Muscle of arm (tissue), 1 donor: ENCODE measurements at regions not wholly inside any gene's neighbourhood (a gene's known extent, or its start where the extent isn't known, plus 50 kb on each side); places are given as distances from the start of the nearest gene placed in this dataset.

Experiments used
- DNase-seq: peaks from one replicate; pipeline ENCODE4 v3.0.0-alpha.2; 2013

GRCh38 chr3:15952543-15953175, 154.9 kb upstream of the ANKRD28 start:
- no peak for DNase-seq

- no peak for DNase-seq
Measured at GRCh38 chr3:15953841-15954240, 156.1 kb upstream of the ANKRD28 start.

DNA sequence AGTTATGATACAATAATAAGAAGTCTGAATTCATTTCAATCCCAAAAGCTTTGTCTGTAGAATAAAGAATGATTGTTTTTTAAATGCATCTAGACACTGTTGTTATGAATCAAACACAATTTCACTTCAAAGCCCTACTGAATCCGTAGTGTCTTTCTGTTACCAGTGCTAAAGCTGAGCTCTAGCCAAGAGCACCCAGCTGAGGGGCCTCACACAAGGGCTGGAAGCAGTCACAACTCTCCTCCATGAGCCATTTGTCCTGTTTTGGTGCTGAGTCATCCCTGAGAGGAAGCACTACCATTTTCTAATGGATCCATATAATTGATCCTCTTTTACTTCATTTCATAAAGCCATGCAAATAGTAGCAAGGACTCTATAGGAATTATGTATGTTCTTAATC, 158.2 kb upstream of the ANKRD28 start:
- no peak for DNase-seq

DNA sequence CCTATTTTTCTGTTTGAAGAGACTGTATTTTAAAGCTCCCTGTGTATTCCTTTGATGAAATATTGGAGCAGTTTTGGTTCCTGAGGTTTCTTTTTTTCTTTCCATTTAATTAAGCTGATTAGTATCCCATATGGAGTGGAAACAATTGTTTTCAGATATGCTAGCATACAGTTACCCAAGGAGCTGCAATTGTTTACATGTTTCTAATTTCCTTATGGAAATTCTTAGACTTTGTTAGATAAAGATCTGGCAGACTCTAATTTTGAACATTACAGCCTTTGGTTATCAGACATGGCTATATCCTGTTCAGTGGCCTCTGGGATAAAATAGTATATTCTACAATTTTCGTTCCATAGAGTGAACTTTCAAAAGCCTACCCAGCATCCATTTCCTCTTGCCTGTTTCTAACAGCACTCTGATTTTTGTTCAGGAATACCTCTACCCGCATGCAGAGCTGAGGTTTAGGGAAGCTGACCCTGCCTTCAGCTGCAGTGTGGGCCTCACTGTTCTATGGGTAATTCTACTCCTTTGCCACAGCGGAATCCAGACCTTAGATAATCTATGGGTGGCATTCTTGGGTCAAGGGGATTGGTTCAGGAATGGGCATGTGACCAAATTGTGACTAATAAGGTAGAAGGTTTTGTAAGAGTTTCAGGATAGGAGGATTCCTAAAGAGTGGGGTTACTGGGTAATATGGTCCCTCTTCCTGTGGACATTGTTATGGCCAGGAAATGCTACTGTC, 161.1 kb upstream of the ANKRD28 start:
- DNase-seq = no peak

DNA sequence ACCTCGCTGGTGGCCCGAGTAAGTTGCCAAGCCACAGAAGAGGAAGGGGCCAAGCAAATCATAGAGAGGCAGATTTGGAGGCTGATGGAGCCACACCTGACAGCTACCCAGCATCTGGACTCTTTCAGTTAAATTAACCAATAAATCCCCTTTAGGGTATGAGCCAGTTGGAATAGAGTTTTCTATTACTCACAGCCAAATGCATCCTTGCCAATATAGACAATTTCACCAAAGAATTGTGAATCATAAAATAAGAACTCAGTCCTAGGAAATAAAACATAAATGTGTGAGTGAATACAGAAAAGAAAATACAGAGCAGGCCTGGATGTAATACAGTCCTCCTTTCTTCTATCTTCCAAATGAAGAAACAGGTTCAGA, 161.6 kb upstream of the ANKRD28 start:
- no peak for DNase-seq

DNA sequence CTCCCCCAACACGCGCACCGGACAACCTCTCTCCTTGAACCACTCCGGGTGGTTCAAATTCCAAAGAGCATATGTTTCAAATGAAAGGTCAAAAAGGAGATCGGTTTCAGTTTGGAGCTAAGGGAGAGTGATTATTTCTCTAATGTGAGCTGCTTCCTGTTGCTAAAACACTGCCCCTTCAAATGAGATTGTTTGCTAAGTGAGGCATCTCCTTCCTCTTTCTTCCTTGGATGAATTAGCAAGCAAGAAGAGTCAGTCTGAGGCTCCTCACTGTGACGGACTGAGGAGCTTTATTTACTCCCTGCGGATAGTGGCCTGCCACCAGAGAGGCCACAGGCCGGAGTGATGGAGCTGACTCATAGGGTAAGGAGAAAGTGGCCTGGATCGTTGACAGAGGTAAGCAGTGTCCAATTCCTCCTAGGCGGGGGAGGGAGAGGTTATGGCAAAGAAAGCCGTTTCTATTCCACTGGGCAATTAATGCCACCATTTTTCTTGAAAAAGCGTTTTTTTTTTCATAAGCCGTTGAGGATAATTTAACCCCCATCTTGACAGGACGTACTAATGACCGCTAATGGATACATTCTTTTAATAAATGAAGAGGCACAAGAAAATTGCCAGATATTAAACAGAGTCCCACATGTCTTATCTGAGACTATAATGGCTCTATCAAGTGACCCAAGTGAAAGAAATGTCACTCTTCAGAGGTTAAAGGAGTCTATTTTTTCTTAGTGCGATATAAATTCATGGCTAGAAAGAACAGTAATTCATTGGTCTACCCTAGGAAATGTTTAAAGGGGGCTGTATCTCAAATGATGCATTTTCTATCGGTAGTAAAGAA, 167.0 kb upstream of the ANKRD28 start:
- DNase-seq = peak; percentile 13

- DNase-seq = no peak
Measured at GRCh38 chr3:15967577-15967976, 169.8 kb upstream of the ANKRD28 start.

- no peak for DNase-seq
Measured at GRCh38 chr3:15969874-15970640, 172.3 kb upstream of the ANKRD28 start.

DNA sequence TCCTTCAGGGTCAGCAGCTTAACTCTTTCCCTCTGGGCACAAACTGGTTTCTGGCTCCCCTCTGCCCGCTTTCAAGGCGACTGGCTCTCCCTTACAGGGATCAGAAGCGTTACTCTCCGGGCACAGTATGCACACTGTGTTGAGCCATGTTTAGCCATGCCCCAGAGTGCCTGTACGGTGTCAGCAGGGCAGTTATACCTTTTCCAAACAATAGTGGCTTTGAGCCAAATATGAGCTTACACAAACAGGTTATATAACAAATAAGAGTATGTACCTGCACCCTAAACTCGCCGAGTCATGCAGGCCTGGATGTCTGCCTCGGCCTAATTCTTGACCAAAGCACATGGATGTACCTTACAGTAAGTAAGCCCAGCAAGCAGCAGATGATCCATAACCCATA, 175.6 kb upstream of the ANKRD28 start:
- DNase-seq = no peak

DNA sequence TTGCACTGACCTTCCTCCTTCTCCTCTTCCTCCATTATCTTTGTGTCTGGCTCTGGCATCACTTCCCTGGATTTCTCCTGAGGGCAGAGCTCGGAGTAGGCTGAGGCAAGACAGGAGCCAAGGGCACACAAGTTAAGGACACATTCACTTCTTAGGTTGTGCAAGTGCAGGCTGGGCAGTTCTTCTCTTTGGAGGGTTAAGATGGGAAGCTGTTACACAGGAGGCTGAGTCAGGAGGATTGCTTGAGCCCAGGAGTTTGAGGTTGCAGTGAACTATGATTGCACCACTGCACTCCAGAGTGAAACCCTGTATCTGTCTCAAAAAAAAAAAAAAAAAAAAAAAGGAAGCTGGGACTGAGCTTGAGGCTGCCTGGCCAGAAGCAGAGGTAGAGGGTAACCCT, 176.2 kb upstream of the ANKRD28 start:
- DNase-seq = no peak

- no peak for DNase-seq
Measured at GRCh38 chr3:15974647-15975046, 176.9 kb upstream of the ANKRD28 start.

DNA sequence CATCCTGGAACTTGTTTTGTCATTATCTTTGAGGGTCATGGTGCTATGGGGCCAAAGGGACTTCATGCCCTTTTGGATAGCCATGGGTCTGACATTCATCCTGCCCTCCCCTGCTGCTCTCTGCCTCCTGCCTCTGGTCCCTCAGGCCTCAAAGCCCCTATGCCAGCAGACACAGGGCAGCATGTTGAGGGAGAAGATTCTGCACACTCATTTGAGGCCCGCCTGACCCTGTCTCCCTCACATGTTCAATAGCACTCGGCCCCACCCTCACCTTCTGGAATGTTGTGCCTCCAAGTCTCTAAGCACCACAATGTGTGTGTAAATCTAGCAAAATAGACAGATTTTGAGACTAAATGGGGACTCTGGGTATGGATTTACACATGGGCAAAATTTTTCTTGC, 178.7 kb upstream of the ANKRD28 start:
- no peak for DNase-seq

- no peak for DNase-seq
Measured at GRCh38 chr3:15977090-15977489, 179.3 kb upstream of the ANKRD28 start.

GRCh38 chr3:15977598-15978232, 179.9 kb upstream of the ANKRD28 start:
- no peak for DNase-seq

- DNase-seq = no peak
Measured at GRCh38 chr3:15978801-15979200, 181.0 kb upstream of the ANKRD28 start.

DNA sequence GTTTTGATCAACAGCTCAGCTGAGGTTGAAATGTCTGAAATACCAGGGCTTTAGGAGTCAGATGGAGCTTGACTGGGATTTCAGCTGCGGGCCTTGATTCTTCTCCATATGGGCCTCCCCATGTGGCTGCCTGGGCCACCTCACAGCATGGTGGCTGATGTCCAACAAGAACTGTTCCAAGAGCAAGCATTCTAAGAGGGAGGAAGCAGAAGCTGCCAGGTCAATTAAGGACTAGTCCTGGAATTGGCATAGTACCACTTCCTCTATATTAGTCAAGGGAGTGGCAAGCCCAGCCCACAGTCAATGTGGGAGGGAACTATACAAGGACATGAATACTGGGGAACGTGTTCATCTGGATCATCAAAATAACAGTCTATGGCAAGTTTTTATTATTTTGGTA, 181.7 kb upstream of the ANKRD28 start:
- DNase-seq = no peak

- DNase-seq = no peak
Measured at GRCh38 chr3:15979900-15980299, 182.1 kb upstream of the ANKRD28 start.

DNA sequence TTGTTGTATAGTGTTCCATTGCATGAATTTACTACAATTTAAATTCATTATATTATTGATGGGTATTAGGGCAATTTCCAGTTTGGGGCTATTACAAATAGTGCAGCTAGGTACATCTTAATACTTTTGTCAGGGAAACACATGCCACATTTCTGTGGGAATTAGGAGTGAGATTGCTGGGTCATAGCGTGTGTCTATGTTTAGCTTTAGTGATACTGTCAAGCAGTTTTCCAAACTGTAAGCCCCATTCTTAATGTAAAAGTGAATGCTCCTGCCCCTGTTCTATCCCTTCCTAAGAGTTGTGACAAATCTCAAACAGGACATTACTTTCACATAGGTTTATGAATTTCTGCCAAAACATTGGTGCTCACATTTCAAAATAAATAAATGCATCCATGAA, 184.5 kb upstream of the ANKRD28 start:
- no peak for DNase-seq

DNA sequence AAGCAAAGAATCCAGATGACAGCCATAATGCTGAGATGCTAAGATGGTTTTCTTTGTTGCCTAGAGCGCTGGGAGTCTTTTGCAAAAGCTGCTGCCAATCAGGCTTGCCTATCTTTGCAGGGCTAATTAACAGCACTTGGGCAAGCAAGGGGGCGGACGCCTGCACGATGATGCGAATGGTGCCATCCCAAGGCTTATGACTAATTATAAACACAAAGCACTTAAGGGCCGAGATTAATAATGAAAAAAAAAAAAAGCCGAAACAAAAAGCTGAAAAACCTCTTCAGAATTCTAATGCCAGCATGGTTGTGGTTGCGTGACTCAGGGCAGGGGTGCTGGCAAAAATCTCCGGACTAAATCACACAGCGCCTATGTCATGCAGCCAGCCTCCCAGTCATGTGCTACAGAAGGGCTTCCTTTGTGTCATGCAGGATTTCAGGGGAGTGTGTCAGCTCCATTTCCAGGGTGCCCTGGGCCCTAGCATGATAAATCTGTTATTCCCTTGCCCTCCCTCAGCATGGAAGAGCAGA, 185.0 kb upstream of the ANKRD28 start:
- no peak for DNase-seq

DNA sequence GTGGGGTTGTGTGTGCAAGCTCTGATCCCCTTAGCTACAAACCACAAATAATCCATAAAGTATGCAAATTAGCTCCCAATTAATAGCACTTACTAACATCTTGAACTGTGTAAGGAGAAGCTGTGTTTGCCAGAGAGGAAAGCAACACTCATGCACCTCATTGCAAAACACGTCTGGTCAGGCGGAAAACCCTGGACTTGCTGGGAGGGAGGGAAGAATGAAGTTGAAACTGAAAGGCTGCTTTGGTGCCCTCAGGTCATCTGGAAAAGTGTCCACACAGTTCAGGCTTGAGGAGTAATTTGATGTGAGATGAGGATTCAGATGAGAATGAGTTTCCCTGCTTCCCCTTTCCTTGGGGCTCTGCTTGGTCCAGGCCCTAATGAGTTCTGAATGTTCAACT, 185.5 kb upstream of the ANKRD28 start:
- DNase-seq = no peak

- DNase-seq = no peak
Measured at GRCh38 chr3:15983693-15984092, 185.9 kb upstream of the ANKRD28 start.
